GM12892 (cell line): ENCODE measurements at regions not wholly inside any gene's neighbourhood (a gene's known extent, or its start where the extent isn't known, plus 50 kb on each side); places are given as distances from the start of the nearest gene placed in this dataset.

ENCODE experiments used
- POLR2A ChIP-seq: IDR thresholded peaks from 2 replicates; pipeline ENCODE4 v1.6.1; 2011; ENCODE audit warnings: low read depth, low read length, control low read depth
- POLR2AphosphoS5 ChIP-seq: IDR thresholded peaks from 2 replicates; pipeline ENCODE4 v1.6.1; 2011; ENCODE audit warnings: low read depth, low read length, control low read depth
- TAF1 ChIP-seq: IDR thresholded peaks from 2 replicates; pipeline ENCODE4 v1.6.1; 2011; ENCODE audit warnings: low read depth, mild to moderate bottlenecking, control low read depth, low read length, borderline replicate concordance

DNA sequence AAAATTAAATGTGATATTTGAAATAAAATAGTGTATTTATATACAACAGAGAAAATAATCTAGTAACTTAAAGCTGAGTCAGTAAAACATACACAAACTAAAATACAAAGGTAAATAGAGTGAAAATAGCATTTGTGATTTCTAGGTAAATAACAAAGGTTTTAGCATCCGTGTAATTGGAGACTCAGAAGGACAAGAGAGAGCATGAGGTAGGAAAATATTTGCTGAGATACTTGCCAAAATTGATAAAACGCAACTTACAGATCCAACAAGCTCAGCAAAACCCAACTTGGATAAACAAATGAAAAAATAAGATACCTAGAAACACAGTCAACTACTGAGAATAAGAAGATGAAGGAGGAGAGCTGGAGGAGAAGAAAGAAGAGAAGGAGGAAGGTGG lies 634.7 kb upstream of the CCDC179 start:
- TF ChIP-seq POLR2AphosphoS5 (no peak), POLR2A (no peak), TAF1 (no peak)
